ENCODE measurements at regions not wholly inside any gene's neighbourhood (a gene's known extent, or its start where the extent isn't known, plus 50 kb on each side); places are given as distances from the start of the nearest gene placed in this dataset.
"Not testable (repeated sequence)": the region's sequence is repeated elsewhere in the genome, so short reads cannot be mapped to it uniquely, and the experiment has no call there.

GRCh38 chr9:87371795-87372355, 125.8 kb upstream of the DAPK1 start:
- Histone ChIP-seq H3K27me3 (ENCODE audit: control insufficient read depth in 1 of 2, insufficient read depth in 2 of 2, low read length in 2 of 2) (no peaks in the 10 kb centered on the region), H3K36me3 (ENCODE audit: control insufficient read depth in 2 of 2, insufficient read depth in 2 of 2, low read length in 1 of 2) (no peaks in the 10 kb centered on the region), H3K4me1 (ENCODE audit: control insufficient read depth in 2 of 2, insufficient read depth in 2 of 2, low read length in 1 of 2) (no peaks in the 10 kb centered on the region), H3K4me3 (ENCODE audit: low read depth in 1 of 2, low read length in 2 of 2) (no peak overlapping the region), H3K9me3 (ENCODE audit: control insufficient read depth in 2 of 2, insufficient read depth in 1 of 2, low read depth in 1 of 2, low read length in 1 of 2) (peaks cover 0 to 5% of the 10 kb centered on the region in 2 donors), H3K27ac (ENCODE audit: low read depth in 2 of 2, low read length in 1 of 2) (no peak overlapping the region)
- 69 to 71% methylated on average over 6 of the region's 6 CpGs for WGBS, 2 donors

GRCh38 chr9:87372356-87372851, 125.3 kb upstream of the DAPK1 start:
- WGBS, 2 donors, result 69 to 75% methylated on average over 10 of the region's 10 CpGs
- Histone ChIP-seq H3K4me3 (ENCODE audit: low read depth in 1 of 2, low read length in 2 of 2) (no peak overlapping the region), H3K4me1 (ENCODE audit: control insufficient read depth in 2 of 2, insufficient read depth in 2 of 2, low read length in 1 of 2) (no peaks in the 10 kb centered on the region), H3K27ac (ENCODE audit: low read depth in 2 of 2, low read length in 1 of 2) (no peak overlapping the region), H3K27me3 (ENCODE audit: control insufficient read depth in 1 of 2, insufficient read depth in 2 of 2, low read length in 2 of 2) (no peaks in the 10 kb centered on the region), H3K9me3 (ENCODE audit: control insufficient read depth in 2 of 2, insufficient read depth in 1 of 2, low read depth in 1 of 2, low read length in 1 of 2) (peaks cover 0 to 5% of the 10 kb centered on the region in 2 donors), H3K36me3 (ENCODE audit: control insufficient read depth in 2 of 2, insufficient read depth in 2 of 2, low read length in 1 of 2) (no peaks in the 10 kb centered on the region)

GRCh38 chr9:87374023-87374919, 123.4 kb upstream of the DAPK1 start:
- not testable (repeated sequence) for H3K27ac ChIP-seq (ENCODE audit: low read depth in 2 of 2, low read length in 1 of 2); H3K4me3 ChIP-seq (ENCODE audit: low read depth in 1 of 2, low read length in 2 of 2); H3K4me1 ChIP-seq (ENCODE audit: control insufficient read depth in 2 of 2, insufficient read depth in 2 of 2, low read length in 1 of 2); H3K27me3 ChIP-seq (ENCODE audit: control insufficient read depth in 1 of 2, insufficient read depth in 2 of 2, low read length in 2 of 2); H3K9me3 ChIP-seq (ENCODE audit: control insufficient read depth in 2 of 2, insufficient read depth in 1 of 2, low read depth in 1 of 2, low read length in 1 of 2); H3K36me3 ChIP-seq (ENCODE audit: control insufficient read depth in 2 of 2, insufficient read depth in 2 of 2, low read length in 1 of 2)
- 72 to 74% methylated on average over 10 of the region's 10 CpGs for WGBS, 2 donors

GRCh38 chr9:87375397-87376073, 122.1 kb upstream of the DAPK1 start:
- Histone ChIP-seq H3K4me3 (ENCODE audit: low read depth in 1 of 2, low read length in 2 of 2) (no peak overlapping the region), H3K4me1 (ENCODE audit: control insufficient read depth in 2 of 2, insufficient read depth in 2 of 2, low read length in 1 of 2) (no peaks in the 10 kb centered on the region), H3K27me3 (ENCODE audit: control insufficient read depth in 1 of 2, insufficient read depth in 2 of 2, low read length in 2 of 2) (no peaks in the 10 kb centered on the region), H3K9me3 (ENCODE audit: control insufficient read depth in 2 of 2, insufficient read depth in 1 of 2, low read depth in 1 of 2, low read length in 1 of 2) (peaks cover 0 to 2% of the 10 kb centered on the region in 2 donors), H3K36me3 (ENCODE audit: control insufficient read depth in 2 of 2, insufficient read depth in 2 of 2, low read length in 1 of 2) (no peaks in the 10 kb centered on the region), H3K27ac (ENCODE audit: low read depth in 2 of 2, low read length in 1 of 2) (no peak overlapping the region)
- 60 to 62% methylated on average over 7 of the region's 7 CpGs for WGBS, 2 donors

GRCh38 chr9:87378676-87379075, 119.0 kb upstream of the DAPK1 start:
- WGBS, 2 donors, result 93 to 97% methylated on average over 1 of the region's 1 CpG
- no peaks in the 10 kb centered on the region for H3K27me3 ChIP-seq (ENCODE audit: control insufficient read depth in 1 of 2, insufficient read depth in 2 of 2, low read length in 2 of 2)
- no peak overlapping the region for H3K4me3 ChIP-seq (ENCODE audit: low read depth in 1 of 2, low read length in 2 of 2)
- H3K4me1 ChIP-seq (ENCODE audit: control insufficient read depth in 2 of 2, insufficient read depth in 2 of 2, low read length in 1 of 2), result no peaks in the 10 kb centered on the region
- no peaks in the 10 kb centered on the region for H3K9me3 ChIP-seq (ENCODE audit: control insufficient read depth in 2 of 2, insufficient read depth in 1 of 2, low read depth in 1 of 2, low read length in 1 of 2)
- H3K36me3 ChIP-seq (ENCODE audit: control insufficient read depth in 2 of 2, insufficient read depth in 2 of 2, low read length in 1 of 2), result no peaks in the 10 kb centered on the region
- H3K27ac ChIP-seq (ENCODE audit: low read depth in 2 of 2, low read length in 1 of 2), result no peak overlapping the region

- Histone ChIP-seq H3K36me3 (ENCODE audit: control insufficient read depth in 2 of 2, insufficient read depth in 2 of 2, low read length in 1 of 2) (no peaks in the 10 kb centered on the region), H3K4me3 (ENCODE audit: low read depth in 1 of 2, low read length in 2 of 2) (no peak overlapping the region), H3K4me1 (ENCODE audit: control insufficient read depth in 2 of 2, insufficient read depth in 2 of 2, low read length in 1 of 2) (no peaks in the 10 kb centered on the region), H3K27ac (ENCODE audit: low read depth in 2 of 2, low read length in 1 of 2) (no peak overlapping the region), H3K27me3 (ENCODE audit: control insufficient read depth in 1 of 2, insufficient read depth in 2 of 2, low read length in 2 of 2) (no peaks in the 10 kb centered on the region), H3K9me3 (ENCODE audit: control insufficient read depth in 2 of 2, insufficient read depth in 1 of 2, low read depth in 1 of 2, low read length in 1 of 2) (no peaks in the 10 kb centered on the region)
- WGBS, 2 donors, result 77 to 83% methylated on average over 6 of the region's 6 CpGs
Measured at GRCh38 chr9:87379300-87379699, 118.4 kb upstream of the DAPK1 start.

GRCh38 chr9:87381050-87381711, 116.5 kb upstream of the DAPK1 start:
- WGBS, 2 donors, result 74 to 79% methylated on average over 4 of the region's 4 CpGs
- H3K27ac ChIP-seq (ENCODE audit: low read depth in 2 of 2, low read length in 1 of 2), result no peak overlapping the region

GRCh38 chr9:87381746-87382145, 115.9 kb upstream of the DAPK1 start:
- Histone ChIP-seq H3K4me3 (ENCODE audit: low read depth in 1 of 2, low read length in 2 of 2) (no peak overlapping the region), H3K9me3 (ENCODE audit: control insufficient read depth in 2 of 2, insufficient read depth in 1 of 2, low read depth in 1 of 2, low read length in 1 of 2) (no peaks in the 10 kb centered on the region), H3K36me3 (ENCODE audit: control insufficient read depth in 2 of 2, insufficient read depth in 2 of 2, low read length in 1 of 2) (no peaks in the 10 kb centered on the region), H3K27me3 (ENCODE audit: control insufficient read depth in 1 of 2, insufficient read depth in 2 of 2, low read length in 2 of 2) (no peaks in the 10 kb centered on the region), H3K27ac (ENCODE audit: low read depth in 2 of 2, low read length in 1 of 2) (no peak overlapping the region), H3K4me1 (ENCODE audit: control insufficient read depth in 2 of 2, insufficient read depth in 2 of 2, low read length in 1 of 2) (no peaks in the 10 kb centered on the region)
- WGBS, 2 donors, result 48 to 49% methylated on average over 4 of the region's 4 CpGs

More at GRCh38 chr9:87381050-87381711, 116.5 kb upstream of the DAPK1 start:
- no peaks in the 10 kb centered on the region for H3K36me3 ChIP-seq (ENCODE audit: control insufficient read depth in 2 of 2, insufficient read depth in 2 of 2, low read length in 1 of 2)
- no peaks in the 10 kb centered on the region for H3K4me1 ChIP-seq (ENCODE audit: control insufficient read depth in 2 of 2, insufficient read depth in 2 of 2, low read length in 1 of 2)
- H3K27me3 ChIP-seq (ENCODE audit: control insufficient read depth in 1 of 2, insufficient read depth in 2 of 2, low read length in 2 of 2), result no peaks in the 10 kb centered on the region
- H3K4me3 ChIP-seq (ENCODE audit: low read depth in 1 of 2, low read length in 2 of 2), result no peak overlapping the region
- H3K9me3 ChIP-seq (ENCODE audit: control insufficient read depth in 2 of 2, insufficient read depth in 1 of 2, low read depth in 1 of 2, low read length in 1 of 2), result no peaks in the 10 kb centered on the region

GRCh38 chr9:87382900-87383299, 114.8 kb upstream of the DAPK1 start:
- 67 to 73% methylated on average over 9 of the region's 9 CpGs for WGBS, 2 donors
- Histone ChIP-seq H3K4me1 (ENCODE audit: control insufficient read depth in 2 of 2, insufficient read depth in 2 of 2, low read length in 1 of 2) (no peaks in the 10 kb centered on the region), H3K27me3 (ENCODE audit: control insufficient read depth in 1 of 2, insufficient read depth in 2 of 2, low read length in 2 of 2) (no peaks in the 10 kb centered on the region)

More at GRCh38 chr9:87382900-87383299, 114.8 kb upstream of the DAPK1 start:
- Histone ChIP-seq H3K27ac (ENCODE audit: low read depth in 2 of 2, low read length in 1 of 2) (no peak overlapping the region), H3K4me3 (ENCODE audit: low read depth in 1 of 2, low read length in 2 of 2) (no peak overlapping the region), H3K36me3 (ENCODE audit: control insufficient read depth in 2 of 2, insufficient read depth in 2 of 2, low read length in 1 of 2) (no peaks in the 10 kb centered on the region), H3K9me3 (ENCODE audit: control insufficient read depth in 2 of 2, insufficient read depth in 1 of 2, low read depth in 1 of 2, low read length in 1 of 2) (no peaks in the 10 kb centered on the region)
